WTC11 (cell line): ENCODE measurements at regions not wholly inside any gene's neighbourhood (a gene's known extent, or its start where the extent isn't known, plus 50 kb on each side); places are given as distances from the start of the nearest gene placed in this dataset.

ENCODE experiments used
- ATAC-seq: fragments of 200-7000 bp; cut with Tn5 transposase; 2 replicates; pipeline ENCODE4 v1.10.0; 2021; ENCODE audit warnings: mild to moderate bottlenecking, moderate library complexity
- CTCF ChIA-PET: fragments of 300-600 bp; sonication (Branson Sonifier 250); formaldehyde crosslinking; loops from one replicate; lab custom pipeline; 2021; ENCODE audit warnings: antibody characterized with exemption; lab: Charles Lee
- POLR2A ChIA-PET: fragments of 350-600 bp; sonication (Branson Sonifier 250); formaldehyde crosslinking; loops from one replicate; lab custom pipeline; 2021; ENCODE audit warnings: antibody characterized with exemption; lab: Charles Lee
- DNase-seq: peaks from one replicate; pipeline ENCODE4 v3.0.0; 2021; ENCODE audit warnings: low spot score
- H3K27ac Mint-ChIP-seq: 2 replicates; pipeline ENCODE4 v1.8.0; 2021; ENCODE audit warnings: mixed read lengths
- H3K27me3 Mint-ChIP-seq: 2 replicates; pipeline ENCODE4 v1.8.0; 2021; ENCODE audit warnings: low read depth, mild to moderate bottlenecking, moderate library complexity, mixed read lengths
- H3K36me3 Mint-ChIP-seq: 2 replicates; pipeline ENCODE4 v1.8.0; 2021; ENCODE audit warnings: mixed read lengths
- H3K4me1 Mint-ChIP-seq: 2 replicates; pipeline ENCODE4 v1.8.0; 2022; ENCODE audit warnings: mixed read lengths
- H3K4me3 Mint-ChIP-seq: 2 replicates; pipeline ENCODE4 v1.8.0; 2021; ENCODE audit warnings: mild to moderate bottlenecking, moderate library complexity, mixed read lengths
- H3K9me3 Mint-ChIP-seq: 2 replicates; pipeline ENCODE4 v1.8.0; 2021; ENCODE audit warnings: mixed read lengths
- AR ChIP-seq: fragments of 250-450 bp; sonication (Bioruptor Pico); IDR thresholded peaks from 2 replicates; pipeline ENCODE4 v1.9.0; 2021; ENCODE audit warnings: mild to moderate bottlenecking
- ATF1 ChIP-seq: sonication (generic); formaldehyde crosslinking; IDR thresholded peaks from 2 replicates; pipeline ENCODE4 v1.8.1; 2023; ENCODE audit warnings: mild to moderate bottlenecking, moderate library complexity, missing genetic modification reagents
- CREB1 ChIP-seq: sonication (generic); formaldehyde crosslinking; IDR thresholded peaks from 2 replicates; pipeline ENCODE4 v1.8.0; 2023; ENCODE audit warnings: mild to moderate bottlenecking, missing genetic modification reagents
- E2F5 ChIP-seq: sonication (generic); formaldehyde crosslinking; IDR thresholded peaks from 2 replicates; pipeline ENCODE4 v1.8.1; 2022; ENCODE audit warnings: mild to moderate bottlenecking, moderate library complexity, missing genetic modification reagents
- ETV6 ChIP-seq: sonication (generic); formaldehyde crosslinking; IDR thresholded peaks from 2 replicates; pipeline ENCODE4 v1.8.1; 2022; ENCODE audit warnings: mild to moderate bottlenecking, missing genetic modification reagents
- FOXJ3 ChIP-seq: sonication (generic); formaldehyde crosslinking; IDR thresholded peaks from 2 replicates; pipeline ENCODE4 v1.9.0; 2021; ENCODE audit warnings: missing genetic modification reagents, mild to moderate bottlenecking, borderline replicate concordance
- FOXP1 ChIP-seq: sonication (generic); formaldehyde crosslinking; IDR thresholded peaks from 2 replicates; pipeline ENCODE4 v1.8.0; 2022; ENCODE audit warnings: missing genetic modification reagents, mild to moderate bottlenecking, moderate library complexity, borderline replicate concordance
- HMGA2 ChIP-seq: fragments of 250-450 bp; sonication (Bioruptor Pico); IDR thresholded peaks from 2 replicates; pipeline ENCODE4 v1.4.0; 2021; ENCODE audit warnings: mild to moderate bottlenecking, moderate library complexity
- MXD4 ChIP-seq: fragments of 250-450 bp; sonication (Bioruptor Pico); IDR thresholded peaks from 2 replicates; pipeline ENCODE4 v1.8.0; 2021; ENCODE audit warnings: mild to moderate bottlenecking, moderate library complexity, borderline replicate concordance
- MYBL2 ChIP-seq: sonication (generic); formaldehyde crosslinking; IDR thresholded peaks from 2 replicates; pipeline ENCODE4 v1.8.1; 2023; ENCODE audit warnings: mild to moderate bottlenecking, moderate library complexity, missing genetic modification reagents
- OVOL2 ChIP-seq: fragments of 250-450 bp; sonication (Bioruptor Pico); IDR thresholded peaks from 2 replicates; pipeline ENCODE4 v1.9.0; 2021; ENCODE audit warnings: mild to moderate bottlenecking, borderline replicate concordance
- PRDM15 ChIP-seq: sonication (generic); formaldehyde crosslinking; IDR thresholded peaks from 2 replicates; pipeline ENCODE4 v1.8.0; 2022; ENCODE audit warnings: missing genetic modification reagents
- SP1 ChIP-seq: sonication (generic); formaldehyde crosslinking; conservative IDR thresholded peaks from 2 replicates; pipeline ENCODE4 v1.8.1; 2022; ENCODE audit warnings: missing genetic modification reagents
- USF2 ChIP-seq: sonication (generic); formaldehyde crosslinking; IDR thresholded peaks from 2 replicates; pipeline ENCODE4 v1.8.1; 2023; ENCODE audit warnings: mild to moderate bottlenecking, missing genetic modification reagents, moderate library complexity
- ZBTB21 ChIP-seq: sonication (generic); formaldehyde crosslinking; IDR thresholded peaks from 2 replicates; pipeline ENCODE4 v1.8.1; 2023; ENCODE audit warnings: mild to moderate bottlenecking, missing genetic modification reagents, borderline replicate concordance
- ZNF121 ChIP-seq: sonication (generic); formaldehyde crosslinking; IDR thresholded peaks from 2 replicates; pipeline ENCODE4 v1.8.0; 2023; ENCODE audit warnings: missing genetic modification reagents
- ZNF416 ChIP-seq: fragments of 250-450 bp; sonication (Bioruptor Pico); IDR thresholded peaks from 2 replicates; pipeline ENCODE4 v1.9.0; 2021; ENCODE audit warnings: mild to moderate bottlenecking, inconsistent platforms
- TF ChIP-seq, protein P1 (sequence below): sonication (generic); formaldehyde crosslinking; IDR thresholded peaks from 2 replicates; pipeline ENCODE4 v1.8.0; 2022; ENCODE audit warnings: mild to moderate bottlenecking, missing genetic modification reagents
- TF ChIP-seq, protein P2 (sequence below): sonication (generic); formaldehyde crosslinking; conservative IDR thresholded peaks from 2 replicates; pipeline ENCODE4 v1.8.1; 2023; ENCODE audit warnings: mild to moderate bottlenecking, low read depth, missing genetic modification reagents, moderate library complexity
- TF ChIP-seq, protein P3 (sequence below): fragments of 250-450 bp; sonication (Bioruptor Pico); IDR thresholded peaks from 2 replicates; pipeline ENCODE4 v2.1.2; 2022; ENCODE audit warnings: mild to moderate bottlenecking, moderate library complexity

DNA sequence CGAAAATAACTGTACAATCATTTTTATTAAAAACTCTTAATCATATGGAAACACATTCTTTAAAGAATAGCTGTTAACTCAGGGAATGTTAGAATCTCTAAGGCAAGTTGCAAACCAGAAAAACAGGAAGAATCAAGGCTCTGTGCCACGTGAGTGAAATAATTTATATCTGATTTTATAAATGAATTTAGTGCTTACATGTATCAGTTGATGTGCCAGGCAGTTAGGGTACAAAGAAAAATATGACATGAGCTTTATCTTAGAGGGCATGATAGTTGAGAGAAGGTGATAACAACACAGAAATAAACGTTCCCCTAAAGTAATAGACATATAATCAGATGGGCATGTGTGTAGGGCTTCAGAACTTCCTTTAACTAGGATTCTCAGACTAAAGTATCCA, 734.5 kb upstream of the CCDC179 start:
- no peak overlapping the region for H3K4me3 Mint-ChIP-seq
- H3K4me1 Mint-ChIP-seq = peaks cover 7% of the 10 kb centered on the region; the same call in 1 of the 2 replicates
- DNase-seq = no peak
- no peak for TF ChIP-seq FOXP1 (CRISPR knock-in tag)
- no peak for TF ChIP-seq ETV6
- TF ChIP-seq USF2 (CRISPR knock-in tag) = no peak
- no peak for TF ChIP-seq MXD4
- TF ChIP-seq, protein P1, sequence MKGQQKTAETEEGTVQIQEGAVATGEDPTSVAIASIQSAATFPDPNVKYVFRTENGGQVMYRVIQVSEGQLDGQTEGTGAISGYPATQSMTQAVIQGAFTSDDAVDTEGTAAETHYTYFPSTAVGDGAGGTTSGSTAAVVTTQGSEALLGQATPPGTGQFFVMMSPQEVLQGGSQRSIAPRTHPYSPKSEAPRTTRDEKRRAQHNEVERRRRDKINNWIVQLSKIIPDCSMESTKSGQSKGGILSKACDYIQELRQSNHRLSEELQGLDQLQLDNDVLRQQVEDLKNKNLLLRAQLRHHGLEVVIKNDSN (CRISPR knock-in tag) = no peak
- ATAC-seq = no peak
- no peaks in the 10 kb centered on the region for H3K36me3 Mint-ChIP-seq
- peaks cover 12% of the 10 kb centered on the region for H3K9me3 Mint-ChIP-seq
- ChIA-PET POLR2A (no interaction called here), CTCF (no interaction called here)
- H3K27ac Mint-ChIP-seq = no peak overlapping the region
- no peaks in the 10 kb centered on the region for H3K27me3 Mint-ChIP-seq

DNA sequence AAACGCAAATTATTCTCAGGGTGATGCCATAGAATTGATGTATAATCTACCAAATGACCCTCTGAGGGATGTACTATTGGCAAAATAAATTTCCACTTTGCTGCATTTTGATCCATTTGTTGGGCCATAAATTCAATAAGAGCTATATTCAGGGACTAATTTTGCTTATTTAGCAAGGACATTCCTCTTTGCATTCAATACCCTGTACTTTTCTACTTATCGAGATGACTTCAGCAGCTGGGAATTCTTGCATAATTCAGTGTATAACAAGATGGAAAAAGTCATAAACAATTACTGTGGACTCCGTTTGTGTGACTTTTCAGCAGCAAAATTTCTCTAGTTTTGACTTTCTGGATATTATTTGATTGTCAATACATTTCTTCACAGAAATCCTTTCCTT, 744.7 kb upstream of the CCDC179 start:
- Mint-ChIP-seq H3K4me1 (peaks cover 12% of the 10 kb centered on the region), H3K27me3 (no peaks in the 10 kb centered on the region), H3K36me3 (no peaks in the 10 kb centered on the region), H3K4me3 (no peak overlapping the region), H3K9me3 (no peaks in the 10 kb centered on the region), H3K27ac (no peak overlapping the region)
- DNase-seq = no peak
- TF ChIP-seq ZNF416 (CRISPR knock-in tag) (no peak), E2F5 (CRISPR knock-in tag) (no peak)
- no peak for ATAC-seq
- ChIA-PET POLR2A (no interaction called here), CTCF (no interaction called here)

GRCh38 chr11:23606191-23606590, 745.9 kb upstream of the CCDC179 start:
- Mint-ChIP-seq H3K4me1 (peaks cover 4% of the 10 kb centered on the region), H3K27ac (no peak overlapping the region), H3K9me3 (no peaks in the 10 kb centered on the region), H3K27me3 (no peaks in the 10 kb centered on the region), H3K36me3 (no peaks in the 10 kb centered on the region), H3K4me3 (no peak overlapping the region)
- ATAC-seq = no peak
- no peak for DNase-seq
- CTCF ChIA-PET = no interaction called here
- POLR2A ChIA-PET = no interaction called here
- TF ChIP-seq ZBTB21 (CRISPR knock-in tag) = no peak
- TF ChIP-seq ATF1 = no peak
- TF ChIP-seq HMGA2 (CRISPR knock-in tag) = no peak
- no peak for TF ChIP-seq MYBL2 (CRISPR knock-in tag)
- TF ChIP-seq ZNF121 (CRISPR knock-in tag) = no peak
- TF ChIP-seq, protein P2, sequence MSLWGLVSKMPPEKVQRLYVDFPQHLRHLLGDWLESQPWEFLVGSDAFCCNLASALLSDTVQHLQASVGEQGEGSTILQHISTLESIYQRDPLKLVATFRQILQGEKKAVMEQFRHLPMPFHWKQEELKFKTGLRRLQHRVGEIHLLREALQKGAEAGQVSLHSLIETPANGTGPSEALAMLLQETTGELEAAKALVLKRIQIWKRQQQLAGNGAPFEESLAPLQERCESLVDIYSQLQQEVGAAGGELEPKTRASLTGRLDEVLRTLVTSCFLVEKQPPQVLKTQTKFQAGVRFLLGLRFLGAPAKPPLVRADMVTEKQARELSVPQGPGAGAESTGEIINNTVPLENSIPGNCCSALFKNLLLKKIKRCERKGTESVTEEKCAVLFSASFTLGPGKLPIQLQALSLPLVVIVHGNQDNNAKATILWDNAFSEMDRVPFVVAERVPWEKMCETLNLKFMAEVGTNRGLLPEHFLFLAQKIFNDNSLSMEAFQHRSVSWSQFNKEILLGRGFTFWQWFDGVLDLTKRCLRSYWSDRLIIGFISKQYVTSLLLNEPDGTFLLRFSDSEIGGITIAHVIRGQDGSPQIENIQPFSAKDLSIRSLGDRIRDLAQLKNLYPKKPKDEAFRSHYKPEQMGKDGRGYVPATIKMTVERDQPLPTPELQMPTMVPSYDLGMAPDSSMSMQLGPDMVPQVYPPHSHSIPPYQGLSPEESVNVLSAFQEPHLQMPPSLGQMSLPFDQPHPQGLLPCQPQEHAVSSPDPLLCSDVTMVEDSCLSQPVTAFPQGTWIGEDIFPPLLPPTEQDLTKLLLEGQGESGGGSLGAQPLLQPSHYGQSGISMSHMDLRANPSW (CRISPR knock-in tag) = no peak
- TF ChIP-seq AR (CRISPR knock-in tag) = no peak
- TF ChIP-seq PRDM15 (CRISPR knock-in tag) = no peak
- TF ChIP-seq, protein P3, sequence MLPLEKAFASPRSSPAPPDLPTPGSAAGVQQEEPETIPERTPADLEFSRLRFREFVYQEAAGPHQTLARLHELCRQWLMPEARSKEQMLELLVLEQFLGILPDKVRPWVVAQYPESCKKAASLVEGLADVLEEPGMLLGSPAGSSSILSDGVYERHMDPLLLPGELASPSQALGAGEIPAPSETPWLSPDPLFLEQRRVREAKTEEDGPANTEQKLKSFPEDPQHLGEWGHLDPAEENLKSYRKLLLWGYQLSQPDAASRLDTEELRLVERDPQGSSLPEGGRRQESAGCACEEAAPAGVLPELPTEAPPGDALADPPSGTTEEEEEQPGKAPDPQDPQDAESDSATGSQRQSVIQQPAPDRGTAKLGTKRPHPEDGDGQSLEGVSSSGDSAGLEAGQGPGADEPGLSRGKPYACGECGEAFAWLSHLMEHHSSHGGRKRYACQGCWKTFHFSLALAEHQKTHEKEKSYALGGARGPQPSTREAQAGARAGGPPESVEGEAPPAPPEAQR = no peak
- TF ChIP-seq SP1 (CRISPR knock-in tag) = no peak
- TF ChIP-seq CREB1 (CRISPR knock-in tag) = no peak
- TF ChIP-seq FOXJ3 (CRISPR knock-in tag) = no peak
- TF ChIP-seq OVOL2 (CRISPR knock-in tag) = no peak
